Fibroblast of the aortic adventitia (primary cell): ENCODE measurements at regions not wholly inside any gene's neighbourhood (a gene's known extent, or its start where the extent isn't known, plus 50 kb on each side); places are given as distances from the start of the nearest gene placed in this dataset.
"Not testable (repeated sequence)": the region's sequence is repeated elsewhere in the genome, so short reads cannot be mapped to it uniquely, and the experiment has no call there.

ENCODE experiments used
- DNase-seq: peaks from one replicate; pipeline ENCODE4 v3.0.0-alpha.2; 2010; ENCODE audit warnings: low read depth
- H3K4me3 ChIP-seq: 2 replicates; pipeline ENCODE4 v1.5.1; 2011; ENCODE audit warnings: low read depth, mild to moderate bottlenecking, control low read depth, low read length, moderate library complexity

DNA sequence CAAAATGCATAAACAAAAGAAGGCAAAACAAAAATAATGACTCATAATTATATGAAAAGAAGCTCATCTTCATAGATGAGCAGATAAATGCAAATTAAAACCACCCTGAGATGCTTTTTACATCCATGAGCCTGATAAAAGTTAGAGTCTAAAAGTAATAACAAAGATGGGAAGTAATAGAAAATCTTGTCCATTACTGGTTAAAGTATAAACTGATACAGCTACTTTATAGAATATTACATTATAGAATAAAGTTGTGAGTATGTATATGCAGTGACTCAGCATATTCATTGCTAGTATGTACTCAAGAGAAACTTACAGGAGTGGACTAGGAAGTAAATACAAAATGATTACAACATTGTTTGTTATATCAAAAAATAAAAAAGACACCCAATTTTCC, 333.0 kb downstream of the OR4F29 start:
- not testable (repeated sequence) for DNase-seq, H3K4me3 ChIP-seq

GRCh38 chr1:115534-115933, 335.9 kb downstream of the OR4F29 start:
- not testable (repeated sequence) for H3K4me3 ChIP-seq, DNase-seq

GRCh38 chr1:104776-105175, 346.7 kb downstream of the OR4F29 start:
- H3K4me3 ChIP-seq, DNase-seq: not testable (repeated sequence)

DNA sequence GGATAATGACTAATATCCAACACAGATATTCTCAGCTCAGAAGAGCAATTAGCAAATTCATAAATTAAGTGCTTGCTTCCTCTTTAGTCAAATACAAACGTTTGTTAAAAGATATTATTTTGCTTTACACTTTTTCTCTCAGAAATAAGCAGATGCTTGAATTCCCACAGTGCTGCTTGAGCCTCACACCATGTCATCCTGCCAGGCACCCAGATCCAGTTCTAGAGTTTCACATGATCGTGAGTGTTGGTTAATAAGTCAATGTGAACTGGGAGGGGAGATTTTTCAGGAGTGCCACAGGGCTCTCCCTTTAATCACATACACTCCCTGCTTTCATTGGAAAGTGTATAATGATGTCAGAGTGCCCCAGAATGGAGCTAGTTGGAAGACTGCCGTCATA, 352.0 kb downstream of the OR4F29 start:
- DNase-seq, H3K4me3 ChIP-seq: not testable (repeated sequence)

DNA sequence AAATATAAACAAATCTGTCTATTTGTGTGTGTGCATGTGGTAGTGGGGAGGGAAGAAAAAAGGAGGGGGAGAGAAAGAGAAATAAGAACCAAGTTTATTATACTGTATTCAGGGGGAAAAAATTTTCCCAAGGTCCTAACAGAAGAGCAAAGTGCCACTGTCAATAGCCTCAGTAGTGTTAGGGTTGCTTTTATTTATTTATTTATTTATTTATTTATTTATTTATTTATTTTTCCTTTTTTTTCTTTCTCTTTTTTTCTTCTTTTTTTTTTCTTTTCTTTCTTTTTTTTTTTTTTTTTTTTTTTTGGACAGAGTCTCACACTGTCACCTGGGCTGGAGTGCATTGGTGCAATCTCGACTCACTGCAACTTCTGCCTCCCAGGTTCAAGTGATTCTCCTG, 352.7 kb downstream of the OR4F29 start:
- not testable (repeated sequence) for H3K4me3 ChIP-seq, DNase-seq

GRCh38 chr1:91279-91678, 360.2 kb downstream of the OR4F29 start:
- DNase-seq, H3K4me3 ChIP-seq: not testable (repeated sequence)

DNA sequence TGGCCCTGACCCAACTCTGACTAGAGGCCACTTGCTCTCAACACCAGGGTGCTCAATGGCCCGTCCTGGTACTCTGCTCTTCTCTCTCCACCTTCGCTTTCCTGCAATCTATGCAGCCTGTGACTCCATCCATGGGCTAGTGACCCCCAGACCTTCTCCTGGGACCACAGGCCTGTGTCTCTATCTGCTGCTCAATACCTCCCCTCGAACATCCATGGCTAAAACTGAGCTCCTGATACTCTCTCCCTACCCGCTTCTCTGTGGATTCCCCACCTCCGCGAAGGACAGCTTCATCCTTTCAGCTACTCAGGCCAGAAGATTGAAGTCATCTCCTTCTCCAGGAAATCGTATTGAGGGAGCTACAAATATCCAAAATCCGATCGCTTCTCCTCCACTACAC, 363.4 kb downstream of the OR4F29 start:
- H3K4me3 ChIP-seq, DNase-seq: not testable (repeated sequence)

GRCh38 chr1:79152-79551, 372.3 kb downstream of the OR4F29 start:
- not testable (repeated sequence) for H3K4me3 ChIP-seq, DNase-seq

- H3K4me3 ChIP-seq, DNase-seq: not testable (repeated sequence)
Observed at GRCh38 chr1:65119-65518, 386.4 kb downstream of the OR4F29 start, which contains the start of gene OR4F5. OR4F5 (plus strand) TSS chr1:65419.

GRCh38 chr1:56014-56531, 395.4 kb downstream of the OR4F29 start:
- not testable (repeated sequence) for DNase-seq, H3K4me3 ChIP-seq

GRCh38 chr1:53182-53581, 398.3 kb downstream of the OR4F29 start:
- H3K4me3 ChIP-seq, DNase-seq: not testable (repeated sequence)

DNA sequence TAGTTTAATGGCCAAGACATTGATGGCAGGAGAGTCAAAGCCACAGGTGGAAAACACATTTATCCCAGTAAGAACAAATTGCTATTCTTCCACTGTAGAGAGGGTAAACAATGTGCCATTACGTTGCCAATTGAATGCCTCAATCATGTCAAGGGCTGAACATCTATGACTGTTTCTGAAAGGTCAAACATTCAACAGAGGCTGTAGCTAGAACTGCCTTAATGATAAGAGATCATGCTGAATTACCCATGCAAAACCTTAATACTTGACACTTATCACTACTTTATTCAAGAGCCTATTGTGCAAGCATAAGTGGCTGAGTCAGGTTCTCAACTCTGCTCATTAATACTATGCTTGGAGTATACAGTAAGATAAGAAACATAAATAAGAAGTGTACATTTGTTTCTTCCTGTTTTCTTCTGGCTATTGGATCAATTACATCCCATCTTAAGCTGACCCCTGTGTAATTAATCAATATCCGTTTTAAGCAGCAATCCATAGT, 409.5 kb downstream of the OR4F29 start:
- H3K4me3 ChIP-seq, DNase-seq: not testable (repeated sequence)

GRCh38 chr1:41197-41596, 410.3 kb downstream of the OR4F29 start:
- H3K4me3 ChIP-seq, DNase-seq: not testable (repeated sequence)

DNA sequence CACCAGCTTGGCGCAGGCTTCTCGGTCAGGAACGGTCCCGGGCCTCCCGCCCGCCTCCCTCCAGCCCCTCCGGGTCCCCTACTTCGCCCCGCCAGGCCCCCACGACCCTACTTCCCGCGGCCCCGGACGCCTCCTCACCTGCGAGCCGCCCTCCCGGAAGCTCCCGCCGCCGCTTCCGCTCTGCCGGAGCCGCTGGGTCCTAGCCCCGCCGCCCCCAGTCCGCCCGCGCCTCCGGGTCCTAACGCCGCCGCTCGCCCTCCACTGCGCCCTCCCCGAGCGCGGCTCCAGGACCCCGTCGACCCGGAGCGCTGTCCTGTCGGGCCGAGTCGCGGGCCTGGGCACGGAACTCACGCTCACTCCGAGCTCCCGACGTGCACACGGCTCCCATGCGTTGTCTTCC, 422.3 kb downstream of the OR4F29 start:
- not testable (repeated sequence) for DNase-seq, H3K4me3 ChIP-seq

GRCh38 chr1:17298-17697, 434.2 kb downstream of the OR4F29 start:
- not testable (repeated sequence) for H3K4me3 ChIP-seq, DNase-seq

DNA sequence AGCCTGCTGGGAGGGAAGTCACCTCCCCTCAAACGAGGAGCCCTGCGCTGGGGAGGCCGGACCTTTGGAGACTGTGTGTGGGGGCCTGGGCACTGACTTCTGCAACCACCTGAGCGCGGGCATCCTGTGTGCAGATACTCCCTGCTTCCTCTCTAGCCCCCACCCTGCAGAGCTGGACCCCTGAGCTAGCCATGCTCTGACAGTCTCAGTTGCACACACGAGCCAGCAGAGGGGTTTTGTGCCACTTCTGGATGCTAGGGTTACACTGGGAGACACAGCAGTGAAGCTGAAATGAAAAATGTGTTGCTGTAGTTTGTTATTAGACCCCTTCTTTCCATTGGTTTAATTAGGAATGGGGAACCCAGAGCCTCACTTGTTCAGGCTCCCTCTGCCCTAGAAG, 435.5 kb downstream of the OR4F29 start:
- DNase-seq, H3K4me3 ChIP-seq: not testable (repeated sequence)

DNA sequence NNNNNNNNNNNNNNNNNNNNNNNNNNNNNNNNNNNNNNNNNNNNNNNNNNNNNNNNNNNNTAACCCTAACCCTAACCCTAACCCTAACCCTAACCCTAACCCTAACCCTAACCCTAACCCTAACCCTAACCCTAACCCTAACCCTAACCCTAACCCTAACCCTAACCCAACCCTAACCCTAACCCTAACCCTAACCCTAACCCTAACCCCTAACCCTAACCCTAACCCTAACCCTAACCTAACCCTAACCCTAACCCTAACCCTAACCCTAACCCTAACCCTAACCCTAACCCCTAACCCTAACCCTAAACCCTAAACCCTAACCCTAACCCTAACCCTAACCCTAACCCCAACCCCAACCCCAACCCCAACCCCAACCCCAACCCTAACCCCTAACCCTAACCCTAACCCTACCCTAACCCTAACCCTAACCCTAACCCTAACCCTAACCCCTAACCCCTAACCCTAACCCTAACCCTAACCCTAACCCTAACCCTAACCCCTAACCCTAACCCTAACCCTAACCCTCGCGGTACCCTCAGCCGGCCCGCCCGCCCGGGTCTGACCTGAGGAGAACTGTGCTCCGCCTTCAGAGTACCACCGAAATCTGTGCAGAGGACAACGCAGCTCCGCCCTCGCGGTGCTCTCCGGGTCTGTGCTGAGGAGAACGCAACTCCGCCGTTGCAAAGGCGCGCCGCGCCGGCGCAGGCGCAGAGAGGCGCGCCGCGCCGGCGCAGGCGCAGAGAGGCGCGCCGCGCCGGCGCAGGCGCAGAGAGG, 441.3 kb downstream of the OR4F29 start:
- DNase-seq, H3K4me3 ChIP-seq: not testable (repeated sequence)
